ENCODE measurements at regions not wholly inside any gene's neighbourhood (a gene's known extent, or its start where the extent isn't known, plus 50 kb on each side); places are given as distances from the start of the nearest gene placed in this dataset.

DNA sequence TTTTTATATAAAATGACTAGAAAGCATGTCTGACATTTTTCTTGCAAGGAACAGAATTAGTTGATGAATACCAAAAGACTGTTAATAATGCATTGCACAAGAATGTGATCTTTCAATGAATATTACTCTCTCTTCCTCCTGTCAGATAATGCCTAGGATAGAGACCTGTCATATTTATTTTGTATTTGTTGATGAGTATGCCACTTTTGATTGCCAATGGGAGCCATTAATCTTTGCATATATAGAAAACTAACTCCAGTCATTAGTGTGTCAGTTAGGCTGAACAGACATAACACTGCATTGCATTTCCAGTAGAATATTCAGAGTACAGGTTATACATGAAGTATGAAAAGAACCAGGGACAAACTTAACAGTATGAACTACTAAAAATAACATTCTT, 1125.3 kb downstream of the LRFN5 start:
- Histone ChIP-seq H3K27me3 (ENCODE audit: insufficient read depth) (no peaks in the 10 kb centered on the region), H3K9me2 (ENCODE audit: insufficient read depth) (no peaks in the 10 kb centered on the region), H3K4me1 (ENCODE audit: insufficient read depth) (no peaks in the 10 kb centered on the region), H3K4me3 (no peak overlapping the region), H3K27ac (ENCODE audit: low read depth) (no peak overlapping the region), H3K79me2 (replicated peaks; ENCODE audit: insufficient read depth) (no peaks in the 10 kb centered on the region), H3K36me3 (ENCODE audit: insufficient read depth) (no peaks in the 10 kb centered on the region), H3K4me2 (no peak overlapping the region), H3F3A (replicated peaks; ENCODE audit: low read depth) (no peaks in the 10 kb centered on the region), H2AFZ (no peak overlapping the region), H4K20me1 (replicated peaks; ENCODE audit: insufficient read depth) (no peaks in the 10 kb centered on the region)
- Mint-ChIP-seq H3K27ac (no peak overlapping the region), H3K4me1 (no peaks in the 10 kb centered on the region), H3K9me3 (no peaks in the 10 kb centered on the region; the same call in 2 of the 3 replicates), H3K27me3 (ENCODE audit: insufficient read depth, low read depth, poor library complexity) (no peaks in the 10 kb centered on the region), H3K4me3 (no peak overlapping the region), H3K36me3 (ENCODE audit: low read depth) (0 out of 3 replicates have a peak, but pooled peaks cover 3% of the 10 kb centered on the region)
- ATAC-seq (no peak), DNase-seq (ENCODE audit: low spot score) (no peak)
- TF ChIP-seq, protein P1, sequence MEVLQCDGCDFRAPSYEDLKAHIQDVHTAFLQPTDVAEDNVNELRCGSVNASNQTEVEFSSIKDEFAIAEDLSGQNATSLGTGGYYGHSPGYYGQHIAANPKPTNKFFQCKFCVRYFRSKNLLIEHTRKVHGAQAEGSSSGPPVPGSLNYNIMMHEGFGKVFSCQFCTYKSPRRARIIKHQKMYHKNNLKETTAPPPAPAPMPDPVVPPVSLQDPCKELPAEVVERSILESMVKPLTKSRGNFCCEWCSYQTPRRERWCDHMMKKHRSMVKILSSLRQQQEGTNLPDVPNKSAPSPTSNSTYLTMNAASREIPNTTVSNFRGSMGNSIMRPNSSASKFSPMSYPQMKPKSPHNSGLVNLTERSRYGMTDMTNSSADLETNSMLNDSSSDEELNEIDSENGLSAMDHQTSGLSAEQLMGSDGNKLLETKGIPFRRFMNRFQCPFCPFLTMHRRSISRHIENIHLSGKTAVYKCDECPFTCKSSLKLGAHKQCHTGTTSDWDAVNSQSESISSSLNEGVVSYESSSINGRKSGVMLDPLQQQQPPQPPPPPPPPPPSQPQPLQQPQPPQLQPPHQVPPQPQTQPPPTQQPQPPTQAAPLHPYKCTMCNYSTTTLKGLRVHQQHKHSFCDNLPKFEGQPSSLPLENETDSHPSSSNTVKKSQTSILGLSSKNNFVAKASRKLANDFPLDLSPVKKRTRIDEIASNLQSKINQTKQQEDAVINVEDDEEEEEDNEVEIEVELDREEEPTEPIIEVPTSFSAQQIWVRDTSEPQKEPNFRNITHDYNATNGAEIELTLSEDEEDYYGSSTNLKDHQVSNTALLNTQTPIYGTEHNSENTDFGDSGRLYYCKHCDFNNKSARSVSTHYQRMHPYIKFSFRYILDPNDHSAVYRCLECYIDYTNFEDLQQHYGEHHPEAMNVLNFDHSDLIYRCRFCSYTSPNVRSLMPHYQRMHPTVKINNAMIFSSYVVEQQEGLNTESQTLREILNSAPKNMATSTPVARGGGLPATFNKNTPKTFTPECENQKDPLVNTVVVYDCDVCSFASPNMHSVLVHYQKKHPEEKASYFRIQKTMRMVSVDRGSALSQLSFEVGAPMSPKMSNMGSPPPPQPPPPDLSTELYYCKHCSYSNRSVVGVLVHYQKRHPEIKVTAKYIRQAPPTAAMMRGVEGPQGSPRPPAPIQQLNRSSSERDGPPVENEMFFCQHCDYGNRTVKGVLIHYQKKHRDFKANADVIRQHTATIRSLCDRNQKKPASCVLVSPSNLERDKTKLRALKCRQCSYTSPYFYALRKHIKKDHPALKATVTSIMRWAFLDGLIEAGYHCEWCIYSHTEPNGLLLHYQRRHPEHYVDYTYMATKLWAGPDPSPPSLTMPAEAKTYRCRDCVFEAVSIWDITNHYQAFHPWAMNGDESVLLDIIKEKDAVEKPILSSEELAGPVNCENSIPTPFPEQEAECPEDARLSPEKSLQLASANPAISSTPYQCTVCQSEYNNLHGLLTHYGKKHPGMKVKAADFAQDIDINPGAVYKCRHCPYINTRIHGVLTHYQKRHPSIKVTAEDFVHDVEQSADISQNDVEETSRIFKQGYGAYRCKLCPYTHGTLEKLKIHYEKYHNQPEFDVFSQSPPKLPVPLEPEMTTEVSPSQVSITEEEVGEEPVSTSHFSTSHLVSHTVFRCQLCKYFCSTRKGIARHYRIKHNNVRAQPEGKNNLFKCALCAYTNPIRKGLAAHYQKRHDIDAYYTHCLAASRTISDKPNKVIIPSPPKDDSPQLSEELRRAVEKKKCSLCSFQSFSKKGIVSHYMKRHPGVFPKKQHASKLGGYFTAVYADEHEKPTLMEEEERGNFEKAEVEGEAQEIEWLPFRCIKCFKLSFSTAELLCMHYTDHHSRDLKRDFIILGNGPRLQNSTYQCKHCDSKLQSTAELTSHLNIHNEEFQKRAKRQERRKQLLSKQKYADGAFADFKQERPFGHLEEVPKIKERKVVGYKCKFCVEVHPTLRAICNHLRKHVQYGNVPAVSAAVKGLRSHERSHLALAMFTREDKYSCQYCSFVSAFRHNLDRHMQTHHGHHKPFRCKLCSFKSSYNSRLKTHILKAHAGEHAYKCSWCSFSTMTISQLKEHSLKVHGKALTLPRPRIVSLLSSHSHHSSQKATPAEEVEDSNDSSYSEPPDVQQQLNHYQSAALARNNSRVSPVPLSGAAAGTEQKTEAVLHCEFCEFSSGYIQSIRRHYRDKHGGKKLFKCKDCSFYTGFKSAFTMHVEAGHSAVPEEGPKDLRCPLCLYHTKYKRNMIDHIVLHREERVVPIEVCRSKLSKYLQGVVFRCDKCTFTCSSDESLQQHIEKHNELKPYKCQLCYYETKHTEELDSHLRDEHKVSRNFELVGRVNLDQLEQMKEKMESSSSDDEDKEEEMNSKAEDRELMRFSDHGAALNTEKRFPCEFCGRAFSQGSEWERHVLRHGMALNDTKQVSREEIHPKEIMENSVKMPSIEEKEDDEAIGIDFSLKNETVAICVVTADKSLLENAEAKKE (CRISPR knock-in tag; IDR thresholded peaks at IDR 0.05) = no peak
- TF ChIP-seq STAT1 (IDR thresholded peaks at IDR 0.05; ENCODE audit: unreplicated experiment) (no peak), NANOG (IDR thresholded peaks at IDR 0.05; ENCODE audit: borderline replicate concordance) (no peak), EZH2phosphoT487 (IDR thresholded peaks at IDR 0.05; ENCODE audit: unreplicated experiment) (no peak), POLR2AphosphoS5 (IDR thresholded peaks at IDR 0.05; ENCODE audit: low read depth) (no peak), JUNB (IDR thresholded peaks at IDR 0.05; ENCODE audit: unreplicated experiment) (no peak), ZNF114 (CRISPR knock-in tag; IDR thresholded peaks at IDR 0.05) (no peak), ETS1 (IDR thresholded peaks at IDR 0.05) (no peak), REST (IDR thresholded peaks at IDR 0.05; ENCODE audit: unreplicated experiment) (no peak)
- TF ChIP-seq, protein P2, sequence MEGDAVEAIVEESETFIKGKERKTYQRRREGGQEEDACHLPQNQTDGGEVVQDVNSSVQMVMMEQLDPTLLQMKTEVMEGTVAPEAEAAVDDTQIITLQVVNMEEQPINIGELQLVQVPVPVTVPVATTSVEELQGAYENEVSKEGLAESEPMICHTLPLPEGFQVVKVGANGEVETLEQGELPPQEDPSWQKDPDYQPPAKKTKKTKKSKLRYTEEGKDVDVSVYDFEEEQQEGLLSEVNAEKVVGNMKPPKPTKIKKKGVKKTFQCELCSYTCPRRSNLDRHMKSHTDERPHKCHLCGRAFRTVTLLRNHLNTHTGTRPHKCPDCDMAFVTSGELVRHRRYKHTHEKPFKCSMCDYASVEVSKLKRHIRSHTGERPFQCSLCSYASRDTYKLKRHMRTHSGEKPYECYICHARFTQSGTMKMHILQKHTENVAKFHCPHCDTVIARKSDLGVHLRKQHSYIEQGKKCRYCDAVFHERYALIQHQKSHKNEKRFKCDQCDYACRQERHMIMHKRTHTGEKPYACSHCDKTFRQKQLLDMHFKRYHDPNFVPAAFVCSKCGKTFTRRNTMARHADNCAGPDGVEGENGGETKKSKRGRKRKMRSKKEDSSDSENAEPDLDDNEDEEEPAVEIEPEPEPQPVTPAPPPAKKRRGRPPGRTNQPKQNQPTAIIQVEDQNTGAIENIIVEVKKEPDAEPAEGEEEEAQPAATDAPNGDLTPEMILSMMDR (conservative IDR thresholded peaks at IDR 0.05; ENCODE audit: low read depth in 2 of 2) = no peak

Measured in GM23338 (cell line).